HepG2 (cell line): ENCODE measurements at regions not wholly inside any gene's neighbourhood (a gene's known extent, or its start where the extent isn't known, plus 50 kb on each side); places are given as distances from the start of the nearest gene placed in this dataset.

Experiments used
- CBX2 ChIP-seq, 2 experiments: fragments of 200-600 bp in 1 of 2; sonication (generic); formaldehyde crosslinking in 1 of 2; IDR thresholded peaks; 2 replicates each; pipeline versions ENCODE4 v1.7.0 to v1.8.1; 2018 to 2022; ENCODE audit warnings: low read depth in 2 of 2, low read length in 1 of 2, mild to moderate bottlenecking in 1 of 2, missing genetic modification reagents in 1 of 2
- CERS6 ChIP-seq: sonication (generic); formaldehyde crosslinking; IDR thresholded peaks from 2 replicates; pipeline ENCODE4 v1.5.0; 2020; ENCODE audit warnings: missing genetic modification reagents
- ELF4 ChIP-seq: sonication (generic); formaldehyde crosslinking; IDR thresholded peaks from 2 replicates; pipeline ENCODE4 v1.5.0; 2020; ENCODE audit warnings: missing genetic modification reagents, mild to moderate bottlenecking, moderate library complexity, borderline replicate concordance
- ETV5 ChIP-seq: IDR thresholded peaks from 2 replicates; pipeline ENCODE4 v1.6.1; 2018; ENCODE audit warnings: missing biosample characterization, missing genetic modification reagents, inconsistent platforms, borderline replicate concordance
- REST ChIP-seq, 2 experiments: IDR thresholded peaks; 2 replicates each; pipeline ENCODE4 v1.6.1; 2011 to 2012; ENCODE audit warnings: low read length in 2 of 2, borderline replicate concordance in 1 of 2, low read depth in 1 of 2, mild to moderate bottlenecking in 1 of 2, moderate library complexity in 1 of 2
- SAFB2 ChIP-seq: sonication (generic); formaldehyde crosslinking; IDR thresholded peaks from 2 replicates; pipeline ENCODE4 v1.5.1; 2020; ENCODE audit warnings: missing genetic modification reagents, low read depth, mild to moderate bottlenecking, borderline replicate concordance
- USF2 ChIP-seq, 2 experiments: sonication (generic) in 1 of 2; formaldehyde crosslinking in 1 of 2; IDR thresholded peaks; 2 replicates each; pipeline versions ENCODE4 v1.5.1 to v1.6.1; 2011 to 2020; ENCODE audit warnings: borderline replicate concordance in 1 of 2, low read depth in 1 of 2, low read length in 1 of 2, mild to moderate bottlenecking in 1 of 2, missing genetic modification reagents in 1 of 2, moderate library complexity in 1 of 2
- ZBTB7A ChIP-seq: sonication (generic); formaldehyde crosslinking; IDR thresholded peaks from 2 replicates; pipeline ENCODE4 v1.8.0; 2022; ENCODE audit warnings: mild to moderate bottlenecking, missing genetic modification reagents
- ZFP37 ChIP-seq: sonication (generic); formaldehyde crosslinking; IDR thresholded peaks from 2 replicates; pipeline ENCODE4 v1.4.0; 2020; ENCODE audit warnings: missing genetic modification reagents, borderline replicate concordance
- ZNF740 ChIP-seq: sonication (generic); formaldehyde crosslinking; IDR thresholded peaks from 2 replicates; pipeline ENCODE4 v1.4.0; 2020; ENCODE audit warnings: missing genetic modification reagents
- ZZZ3 ChIP-seq: sonication (generic); formaldehyde crosslinking; IDR thresholded peaks from 2 replicates; pipeline ENCODE4 v1.4.0; 2020; ENCODE audit warnings: missing genetic modification reagents, mild to moderate bottlenecking, borderline replicate concordance
- TF ChIP-seq, protein P1 (sequence below): sonication (generic); formaldehyde crosslinking; IDR thresholded peaks from 2 replicates; pipeline ENCODE4 v1.9.0; 2021; ENCODE audit warnings: missing genetic modification reagents, borderline replicate concordance

GRCh38 chr18:56414357-56414756, 224.0 kb downstream of the TXNL1 start:
- TF ChIP-seq ELF4 (no peak), USF2 (IDR thresholded peaks at IDR 0.05; ENCODE audit: low read depth, low read length) (no peak), USF2 (CRISPR knock-in tag; IDR thresholded peaks at IDR 0.05; ENCODE audit: borderline replicate concordance) (no peak), ZNF740 (CRISPR knock-in tag) (no peak), CBX2 (IDR thresholded peaks at IDR 0.05; ENCODE audit: low read depth, low read length) (no peak), CBX2 (CRISPR knock-in tag; IDR thresholded peaks at IDR 0.05; ENCODE audit: low read depth) (no peak), ZZZ3 (CRISPR knock-in tag) (no peak), CERS6 (CRISPR knock-in tag) (no peak), SAFB2 (CRISPR knock-in tag) (no peak), REST (IDR thresholded peaks at IDR 0.05; ENCODE audit: borderline replicate concordance in 1 of 2, low read depth in 1 of 2, low read length in 2 of 2) (no peak), ETV5 (CRISPR knock-in tag) (no peak), ZFP37 (CRISPR knock-in tag) (no peak), ZBTB7A (no peak)
- TF ChIP-seq, protein P1, sequence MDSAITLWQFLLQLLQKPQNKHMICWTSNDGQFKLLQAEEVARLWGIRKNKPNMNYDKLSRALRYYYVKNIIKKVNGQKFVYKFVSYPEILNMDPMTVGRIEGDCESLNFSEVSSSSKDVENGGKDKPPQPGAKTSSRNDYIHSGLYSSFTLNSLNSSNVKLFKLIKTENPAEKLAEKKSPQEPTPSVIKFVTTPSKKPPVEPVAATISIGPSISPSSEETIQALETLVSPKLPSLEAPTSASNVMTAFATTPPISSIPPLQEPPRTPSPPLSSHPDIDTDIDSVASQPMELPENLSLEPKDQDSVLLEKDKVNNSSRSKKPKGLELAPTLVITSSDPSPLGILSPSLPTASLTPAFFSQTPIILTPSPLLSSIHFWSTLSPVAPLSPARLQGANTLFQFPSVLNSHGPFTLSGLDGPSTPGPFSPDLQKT (CRISPR knock-in tag): no peak
